ENCODE measurements at regions not wholly inside any gene's neighbourhood (a gene's known extent, or its start where the extent isn't known, plus 50 kb on each side); places are given as distances from the start of the nearest gene placed in this dataset.
A peak's percentile ranks its signal among the peaks of the same experiment; 100 is the strongest.

DNA sequence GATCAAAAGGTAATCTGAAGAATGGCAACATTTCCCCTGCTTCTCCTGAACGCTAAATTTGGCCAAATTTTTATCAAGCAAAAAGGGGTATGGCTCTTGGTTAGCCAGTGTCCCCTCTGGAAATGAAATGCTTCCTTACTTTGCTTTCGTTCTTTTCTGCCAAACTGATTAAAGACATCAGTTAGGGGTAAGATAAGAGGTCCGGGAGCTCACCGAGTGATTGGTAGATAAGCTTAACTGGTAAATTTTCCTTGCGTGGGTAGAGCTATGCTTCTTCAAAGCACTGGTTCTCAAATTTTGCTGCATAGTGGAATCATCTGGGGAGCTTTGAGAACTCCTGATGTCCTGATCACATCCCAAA, 62.7 kb upstream of the MAPRE2 start:
- Mint-ChIP-seq H3K27me3 (peaks cover 55% of the 10 kb centered on the region), H3K9me3 (no peaks in the 10 kb centered on the region), H3K36me3 (no peaks in the 10 kb centered on the region), H3K27ac (peak overlapping the region; percentile 93), H3K4me3 (peak overlapping the region; percentile 94), H3K4me1 (ENCODE audit: unreplicated experiment) (peaks cover 20% of the 10 kb centered on the region)
- DNase-seq (ENCODE audit: extremely low spot score, unreplicated experiment) = no peak
- TF ChIP-seq CTCF (conservative IDR thresholded peaks at IDR 0.05) = no peak

DNA sequence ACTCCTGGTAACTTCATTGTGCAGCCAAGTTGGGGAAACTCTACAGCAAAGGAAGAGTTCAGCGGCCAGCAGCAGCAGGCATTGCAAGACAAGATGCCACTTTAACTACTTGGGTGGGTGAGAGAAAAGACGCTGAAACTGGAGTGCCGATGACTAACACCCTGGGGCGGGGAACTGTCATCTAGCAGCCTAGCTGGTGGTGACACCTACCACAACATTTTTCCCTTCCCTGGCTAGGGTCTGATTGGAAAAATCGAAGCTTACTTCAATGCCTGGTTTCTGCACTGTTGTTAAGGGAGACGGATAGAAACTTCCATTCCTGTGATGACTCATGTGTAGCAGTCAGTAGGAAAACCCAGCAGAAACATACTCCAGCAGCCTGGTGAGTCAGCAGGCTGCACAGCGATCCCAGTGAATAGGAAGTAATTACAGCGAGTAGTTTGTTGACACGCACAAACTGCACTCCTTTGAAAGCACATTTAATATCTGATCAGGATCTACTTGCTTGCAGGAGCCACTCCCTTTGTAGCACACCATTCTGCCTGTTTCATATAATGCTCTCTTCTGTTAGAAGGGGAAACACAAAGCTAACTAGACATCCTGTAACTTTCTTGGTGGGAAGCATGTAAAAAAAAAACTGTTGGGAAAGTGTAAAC, 62.1 kb upstream of the MAPRE2 start:
- Mint-ChIP-seq H3K27ac (peak overlapping the region; percentile 93), H3K27me3 (peaks cover 50% of the 10 kb centered on the region), H3K36me3 (no peaks in the 10 kb centered on the region), H3K9me3 (no peaks in the 10 kb centered on the region), H3K4me1 (ENCODE audit: unreplicated experiment) (peaks cover 20% of the 10 kb centered on the region), H3K4me3 (peak overlapping the region; percentile 94)
- TF ChIP-seq CTCF (conservative IDR thresholded peaks at IDR 0.05) = no peak
- no peak for DNase-seq (ENCODE audit: extremely low spot score, unreplicated experiment)

DNA sequence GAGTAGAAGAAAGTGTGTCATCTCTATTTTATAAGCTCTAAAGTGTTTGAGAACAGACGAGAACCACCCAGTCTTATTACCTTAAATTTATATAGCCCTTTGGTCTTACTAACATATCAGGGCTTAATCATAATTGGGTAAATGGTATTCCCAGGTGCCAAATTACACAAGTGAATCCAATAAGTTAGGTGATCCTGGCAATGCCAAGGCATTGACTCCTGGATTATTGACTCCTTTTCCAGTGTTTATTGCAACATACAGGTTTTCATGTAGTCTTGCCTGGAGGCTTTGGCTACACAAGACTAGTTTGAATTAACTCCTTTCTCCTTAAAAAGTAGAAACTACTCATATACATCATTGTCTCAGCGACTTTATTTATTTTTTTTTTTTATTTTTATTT, 59.7 kb upstream of the MAPRE2 start:
- Mint-ChIP-seq H3K4me3 (no peak overlapping the region), H3K27me3 (peaks cover 26% of the 10 kb centered on the region), H3K9me3 (no peaks in the 10 kb centered on the region), H3K4me1 (ENCODE audit: unreplicated experiment) (peaks cover 20% of the 10 kb centered on the region), H3K36me3 (no peaks in the 10 kb centered on the region), H3K27ac (no peak overlapping the region)
- no peak for TF ChIP-seq CTCF (conservative IDR thresholded peaks at IDR 0.05)
- no peak for DNase-seq (ENCODE audit: extremely low spot score, unreplicated experiment)

DNA sequence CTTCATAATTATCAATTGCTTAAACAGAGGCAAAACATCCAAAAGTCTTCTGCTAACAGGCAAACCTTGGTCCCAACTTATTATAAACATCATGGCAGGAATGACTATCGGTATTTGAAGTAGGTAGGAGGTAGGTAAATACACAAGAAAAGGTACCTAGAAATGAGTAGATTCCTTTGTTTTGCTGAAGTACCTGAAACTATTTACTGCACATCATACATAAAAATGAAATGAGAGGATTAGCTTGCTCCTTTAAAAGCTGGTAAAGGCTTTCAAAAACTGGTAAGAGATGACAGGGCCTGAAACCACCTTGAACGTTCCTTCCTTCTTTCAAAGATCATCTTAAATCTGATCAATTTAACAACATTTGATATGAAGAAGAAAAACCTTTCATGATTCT, 55.2 kb upstream of the MAPRE2 start:
- no peaks in the 10 kb centered on the region for H3K9me3 Mint-ChIP-seq
- no peaks in the 10 kb centered on the region for H3K36me3 Mint-ChIP-seq

DNA sequence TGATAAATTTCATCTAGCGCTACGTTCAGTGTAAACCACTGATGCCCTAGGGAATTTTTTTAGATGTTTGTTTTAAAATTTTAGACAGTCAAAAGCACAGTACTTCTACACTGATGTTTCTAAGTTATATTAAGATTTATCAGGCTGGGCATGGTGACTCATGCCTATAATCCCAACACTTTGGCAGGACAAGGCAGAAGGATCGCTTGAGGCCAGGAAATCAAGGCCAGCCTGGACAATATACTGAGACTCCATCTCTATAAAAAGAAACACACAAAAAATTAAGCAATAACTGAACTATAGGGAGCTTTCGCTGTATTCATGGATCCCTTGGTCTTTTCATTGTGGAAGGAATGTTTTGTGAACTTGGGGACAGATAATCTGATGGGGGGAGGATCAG, 50.6 kb upstream of the MAPRE2 start:
- Mint-ChIP-seq H3K4me3 (no peak overlapping the region), H3K4me1 (ENCODE audit: unreplicated experiment) (no peaks in the 10 kb centered on the region), H3K27me3 (peaks cover 18% of the 10 kb centered on the region), H3K36me3 (no peaks in the 10 kb centered on the region), H3K9me3 (no peaks in the 10 kb centered on the region), H3K27ac (no peak overlapping the region)
- no peak for TF ChIP-seq CTCF (conservative IDR thresholded peaks at IDR 0.05)
- DNase-seq (ENCODE audit: extremely low spot score, unreplicated experiment) = no peak

More for the DNA sequence above, 55.2 kb upstream of the MAPRE2 start:
- no peak for TF ChIP-seq CTCF (conservative IDR thresholded peaks at IDR 0.05)
- Mint-ChIP-seq H3K4me1 (ENCODE audit: unreplicated experiment) (no peaks in the 10 kb centered on the region), H3K4me3 (no peak overlapping the region), H3K27ac (no peak overlapping the region), H3K27me3 (peaks cover 14% of the 10 kb centered on the region)
- DNase-seq (ENCODE audit: extremely low spot score, unreplicated experiment) = no peak

- H3K4me3 Mint-ChIP-seq = no peak overlapping the region
- H3K36me3 Mint-ChIP-seq = no peaks in the 10 kb centered on the region
- no peak overlapping the region for H3K27ac Mint-ChIP-seq
- peaks cover 18% of the 10 kb centered on the region for H3K27me3 Mint-ChIP-seq
- H3K4me1 Mint-ChIP-seq (ENCODE audit: unreplicated experiment) = no peaks in the 10 kb centered on the region
- no peak for DNase-seq (ENCODE audit: extremely low spot score, unreplicated experiment)
- H3K9me3 Mint-ChIP-seq = no peaks in the 10 kb centered on the region
- no peak for TF ChIP-seq CTCF (conservative IDR thresholded peaks at IDR 0.05)
These were observed 50.1 kb upstream of the MAPRE2 start for GRCh38 chr18:34991152-34991551.

Measured in type B pancreatic cell (in vitro differentiated cells).